ENCODE measurements at regions not wholly inside any gene's neighbourhood (a gene's known extent, or its start where the extent isn't known, plus 50 kb on each side); places are given as distances from the start of the nearest gene placed in this dataset.

DNA sequence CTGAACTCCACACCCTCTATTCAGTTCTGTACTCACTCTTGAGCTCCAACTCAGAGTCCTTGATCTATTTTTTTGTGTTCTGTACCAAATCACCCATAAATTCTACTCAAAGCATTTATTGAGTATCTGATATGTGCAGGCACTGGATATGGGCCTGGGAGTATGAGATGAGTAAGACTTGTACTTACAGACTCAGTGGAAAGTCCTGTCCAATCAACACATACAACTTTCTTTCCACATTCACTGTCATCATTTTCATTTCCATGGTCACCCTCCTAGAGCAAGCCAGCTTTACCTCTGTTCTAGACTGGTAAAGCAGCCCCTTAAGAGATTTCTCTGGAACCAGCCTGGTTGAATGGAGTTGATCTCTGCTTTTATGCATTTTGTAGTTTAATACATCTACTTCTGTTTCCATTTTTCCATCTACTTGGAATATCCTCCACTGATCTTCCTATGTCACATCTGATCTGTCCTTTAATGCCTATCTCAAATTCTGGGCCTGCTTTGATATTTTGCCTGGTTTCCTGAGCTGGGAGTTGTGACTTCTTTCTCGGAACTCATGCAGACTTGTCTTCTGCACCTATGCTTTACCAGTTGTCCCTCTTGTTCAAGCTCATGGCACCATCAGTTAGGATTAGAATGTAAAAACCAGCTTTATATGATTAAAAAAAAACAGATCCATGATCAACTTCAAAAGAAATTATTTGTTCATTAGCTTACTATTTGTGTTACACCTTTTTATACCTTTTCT, 96.9 kb upstream of the GLS start:
- no peak for DNase-seq (ENCODE audit: low read depth)

DNA sequence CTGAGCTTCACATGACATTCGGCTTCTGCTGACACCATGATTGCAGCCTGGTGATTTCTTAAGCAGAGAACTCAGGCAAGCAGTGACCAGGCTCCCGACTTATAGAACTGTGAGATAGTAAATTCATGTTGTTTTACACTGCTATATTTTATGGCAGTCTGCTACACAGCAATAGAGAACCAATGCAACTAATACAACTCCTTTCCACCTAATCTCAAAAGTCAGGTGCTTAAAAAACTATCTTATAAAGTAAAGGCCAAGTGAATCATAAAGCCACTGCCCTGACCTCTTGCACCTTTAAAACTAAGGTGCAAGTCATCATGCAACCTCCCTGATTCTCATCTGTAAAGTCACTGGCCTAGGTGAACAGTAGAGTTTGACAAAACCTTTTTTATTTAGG, 95.3 kb upstream of the GLS start:
- no peak for DNase-seq (ENCODE audit: low read depth)

GRCh38 chr2:190786404-190787166, 94.0 kb upstream of the GLS start:
- DNase-seq (ENCODE audit: low read depth), result no peak

- DNase-seq (ENCODE audit: low read depth), result no peak
These were observed 92.8 kb upstream of the GLS start for GRCh38 chr2:190787743-190788235.

GRCh38 chr2:190789074-190790004, 91.3 kb upstream of the GLS start:
- DNase-seq (ENCODE audit: low read depth), result no peak

DNA sequence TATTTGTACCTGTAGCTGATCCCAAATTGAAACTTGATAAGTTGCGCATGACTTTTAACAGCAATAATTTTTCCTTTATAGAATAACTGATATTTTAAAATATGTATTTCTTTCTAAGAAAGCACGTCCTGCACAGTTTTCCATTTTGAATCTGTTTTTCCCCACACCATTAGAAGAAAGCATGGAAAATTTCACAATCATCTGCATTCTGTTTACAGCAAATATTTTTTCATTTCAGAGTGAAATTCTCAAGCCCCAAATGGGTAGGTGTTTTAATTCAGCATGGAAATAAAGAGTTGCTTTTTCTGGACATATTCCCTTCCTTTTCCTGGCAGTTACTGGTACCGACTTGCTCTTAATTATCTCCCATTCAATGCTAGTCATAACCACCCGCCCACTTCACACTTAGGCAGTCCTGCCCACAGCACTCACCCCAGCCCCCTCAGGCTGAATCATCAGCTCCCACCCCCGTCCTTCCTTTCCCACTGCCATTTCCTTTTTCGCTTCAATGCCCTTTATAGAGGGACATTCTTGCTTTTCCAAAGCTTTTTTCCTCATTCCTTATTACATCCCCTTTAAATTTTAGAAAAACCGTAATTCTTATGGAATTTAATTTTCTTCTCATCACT, 89.2 kb upstream of the GLS start:
- no peak for DNase-seq (ENCODE audit: low read depth)

GRCh38 chr2:190791976-190792575, 88.5 kb upstream of the GLS start:
- no peak for DNase-seq (ENCODE audit: low read depth)

DNA sequence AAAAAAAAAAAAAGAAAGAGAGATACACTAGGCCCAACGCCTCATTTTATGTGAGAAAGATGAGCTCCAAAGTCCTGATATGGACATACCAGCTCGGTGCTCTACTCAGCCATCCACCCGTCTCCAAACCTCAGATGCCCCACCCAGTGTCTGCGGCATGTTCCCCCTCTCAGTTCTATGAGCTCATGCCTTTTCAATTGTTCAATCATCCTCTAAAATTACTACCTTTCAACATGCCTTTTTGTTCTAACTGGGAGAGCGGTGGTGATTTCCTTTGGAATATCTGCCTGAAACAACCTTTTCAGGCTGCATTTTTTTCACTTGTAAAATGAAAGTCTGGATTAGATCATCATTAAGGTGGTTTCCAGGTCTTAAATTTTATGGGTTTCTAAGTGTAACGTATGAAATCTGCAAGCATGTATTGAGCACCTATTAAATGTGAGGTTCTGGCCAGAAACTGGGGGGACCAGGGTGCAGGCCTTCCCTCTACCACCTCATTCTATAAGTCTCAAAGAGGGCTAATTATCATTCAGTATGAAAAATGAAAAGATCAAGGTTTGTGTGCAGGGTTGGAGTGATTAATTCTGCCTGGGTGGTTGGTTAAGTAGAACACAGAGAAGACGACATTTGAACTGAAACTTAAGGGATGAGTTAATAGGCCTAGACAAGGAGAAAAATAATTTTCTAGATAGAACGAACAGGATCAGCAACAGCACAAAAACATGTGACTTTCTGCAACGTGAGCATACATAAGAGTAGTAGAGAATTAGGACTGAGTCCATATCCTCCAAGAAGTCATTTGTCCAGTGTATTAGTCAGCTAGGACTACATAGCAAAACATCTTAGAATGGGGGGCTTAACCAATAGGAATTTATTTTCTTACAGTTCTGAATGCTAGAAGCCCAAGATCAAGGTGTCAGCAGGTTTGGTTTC, 87.4 kb upstream of the GLS start:
- no peak for DNase-seq (ENCODE audit: low read depth)

GRCh38 chr2:190794377-190794776, 86.2 kb upstream of the GLS start:
- no peak for DNase-seq (ENCODE audit: low read depth)

- no peak for DNase-seq (ENCODE audit: low read depth)
These were observed 85.8 kb upstream of the GLS start for GRCh38 chr2:190794790-190795189.

DNA sequence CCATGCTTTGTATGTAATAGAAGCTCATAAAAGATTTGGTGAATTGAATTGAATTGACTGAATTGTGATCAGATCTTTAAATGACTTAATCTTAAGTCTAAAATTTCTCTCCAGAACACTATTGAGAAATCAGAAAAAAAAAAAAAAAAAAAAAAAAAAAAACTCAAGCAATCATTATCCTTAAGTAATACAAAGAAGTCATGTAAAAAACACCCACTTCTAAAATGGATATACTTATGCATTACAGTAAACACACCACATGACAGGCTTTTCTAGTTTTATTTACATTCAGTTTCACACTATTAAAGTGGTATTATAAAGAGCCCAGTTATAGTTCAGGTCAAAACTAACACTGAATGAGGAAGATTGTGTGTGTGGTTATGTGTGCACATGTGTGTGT, 84.9 kb upstream of the GLS start:
- no peak for DNase-seq (ENCODE audit: low read depth)

DNA sequence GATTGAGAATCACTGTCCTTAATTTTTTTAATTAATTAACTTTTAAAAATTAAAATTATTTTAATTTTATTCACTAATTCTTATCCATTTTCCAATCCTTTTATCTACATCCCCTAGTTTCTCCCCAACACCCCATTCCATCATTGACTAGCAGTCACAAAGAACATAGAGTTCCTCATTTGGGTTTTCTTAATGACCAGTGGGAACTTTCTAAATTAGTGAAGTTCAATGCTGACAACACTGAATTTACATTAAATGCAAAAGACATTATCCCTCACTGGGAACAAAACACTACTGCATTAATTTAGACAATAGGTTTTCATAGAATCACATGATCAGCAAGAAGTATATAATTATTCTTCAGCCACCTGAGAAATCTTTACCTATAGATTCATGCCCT, 80.6 kb upstream of the GLS start:
- no peak for DNase-seq (ENCODE audit: low read depth)

DNA sequence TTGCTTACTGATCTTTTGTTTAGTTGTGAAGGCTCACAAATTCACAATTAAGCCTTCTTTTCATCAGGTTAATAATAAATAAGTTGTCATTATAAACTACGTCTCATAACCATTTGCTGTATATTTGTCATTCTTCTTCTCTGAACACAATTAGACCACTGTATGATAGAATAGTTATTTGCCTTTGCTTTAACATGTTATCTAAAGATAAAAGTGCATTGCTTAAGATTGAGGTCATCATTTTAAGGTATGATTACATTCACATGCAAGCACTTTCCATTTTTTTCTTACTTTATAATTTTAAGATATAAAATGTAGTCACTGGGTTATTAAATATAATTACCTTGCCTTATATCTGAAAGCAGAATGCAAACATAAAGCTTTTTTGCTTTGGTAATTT, 80.1 kb upstream of the GLS start:
- no peak for DNase-seq (ENCODE audit: low read depth)

DNA sequence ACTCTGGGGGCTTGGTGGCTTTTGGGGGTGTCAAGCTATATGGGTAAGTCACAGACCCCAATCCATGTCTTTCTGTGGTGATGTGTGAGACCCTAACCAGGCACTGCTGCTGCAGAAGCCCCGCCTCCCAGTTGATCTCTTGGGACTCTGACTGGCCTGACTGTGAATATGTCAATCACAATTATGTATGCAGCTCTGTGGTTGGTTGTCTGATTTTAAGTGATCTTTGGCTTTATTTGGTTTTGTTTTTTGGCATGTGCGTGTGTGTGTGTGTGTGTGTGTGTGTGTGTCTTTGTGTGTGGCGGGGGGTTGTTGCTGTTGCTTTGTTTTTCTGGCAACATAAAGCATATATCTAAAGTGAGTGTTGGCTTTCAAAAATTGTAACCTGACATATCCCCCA, 78.5 kb upstream of the GLS start:
- DNase-seq (ENCODE audit: low read depth), result no peak

DNA sequence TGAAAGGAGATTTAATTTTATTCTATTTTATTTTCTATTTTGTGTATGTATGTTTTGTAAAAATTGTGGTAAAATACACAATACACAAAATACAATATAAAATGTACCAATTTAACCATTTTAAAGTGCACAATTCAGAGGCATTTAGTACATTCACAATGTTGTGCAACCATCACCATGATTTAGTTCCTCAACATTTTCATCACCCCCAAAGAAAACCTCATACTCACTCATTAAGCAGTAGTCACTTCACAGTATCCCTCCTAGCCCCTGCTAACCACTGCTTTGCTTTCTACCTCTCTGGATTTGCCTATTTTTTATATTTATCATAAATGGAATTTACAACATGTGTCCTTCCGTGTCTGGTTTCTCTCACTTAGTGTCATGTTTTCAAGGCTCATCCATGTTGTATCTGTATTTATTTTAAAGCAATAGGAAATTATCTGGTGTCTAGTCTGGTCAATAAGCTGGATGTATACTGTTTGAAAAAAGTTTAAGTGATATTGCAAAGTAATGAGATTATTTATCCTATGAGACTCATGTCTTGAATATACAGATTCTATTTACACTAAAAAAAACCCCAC, 77.9 kb upstream of the GLS start:
- no peak for DNase-seq (ENCODE audit: low read depth)

- DNase-seq (ENCODE audit: low read depth), result no peak
These were observed 76.3 kb upstream of the GLS start for GRCh38 chr2:190804182-190804795.

DNA sequence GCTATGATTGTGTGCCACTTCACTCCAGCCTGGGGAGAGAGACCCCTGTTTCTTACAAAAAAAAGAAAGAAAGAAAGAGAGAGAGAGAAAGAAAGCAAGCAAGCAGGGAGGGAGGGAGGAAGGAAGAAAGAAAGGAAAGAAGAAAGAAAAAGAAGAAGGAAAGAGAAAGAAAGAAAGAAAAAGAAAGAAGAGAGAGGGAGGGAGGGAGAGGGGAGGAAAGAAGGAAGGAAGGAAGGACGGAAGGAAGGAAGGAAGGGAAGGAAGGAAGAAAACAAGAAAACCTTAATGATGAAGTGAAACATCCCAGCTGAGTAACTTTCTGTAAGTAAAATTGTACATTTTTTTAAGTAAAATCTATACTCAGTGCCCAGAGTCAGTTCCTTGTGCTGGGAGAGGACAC, 75.5 kb upstream of the GLS start:
- DNase-seq (ENCODE audit: low read depth), result no peak

GRCh38 chr2:190805843-190806242, 74.8 kb upstream of the GLS start:
- no peak for DNase-seq (ENCODE audit: low read depth)

- DNase-seq (ENCODE audit: low read depth), result no peak
These were observed 72.7 kb upstream of the GLS start for GRCh38 chr2:190807886-190808285.
